ENCODE measurements at regions not wholly inside any gene's neighbourhood (a gene's known extent, or its start where the extent isn't known, plus 50 kb on each side); places are given as distances from the start of the nearest gene placed in this dataset.

GRCh38 chr17:72199256-72199655, 78.4 kb downstream of the SOX9 start:
- Histone ChIP-seq H3K27ac (ENCODE audit: low read depth, low read length, poor library complexity, severe bottlenecking) (no peak overlapping the region), H3K27me3 (replicated peaks; ENCODE audit: insufficient read depth, low read depth, low read length, poor library complexity) (no peaks in the 10 kb centered on the region), H3K9me3 (ENCODE audit: low read depth, low read length, poor library complexity, severe bottlenecking) (no peaks in the 10 kb centered on the region), H3K4me3 (ENCODE audit: low read depth, low read length, poor library complexity, severe bottlenecking) (no peak overlapping the region), H3K4me1 (ENCODE audit: insufficient read depth, low read length, poor library complexity, severe bottlenecking) (no peaks in the 10 kb centered on the region), H3K36me3 (ENCODE audit: insufficient read depth, low read length, poor library complexity, severe bottlenecking) (no peaks in the 10 kb centered on the region)
- no peak for TF ChIP-seq CTCF (conservative IDR thresholded peaks at IDR 0.05; ENCODE audit: low read depth, low read length)
- no peak for TF ChIP-seq EZH2 (IDR thresholded peaks at IDR 0.05; ENCODE audit: borderline replicate concordance, low read depth, low read length, poor library complexity, severe bottlenecking)
- ChIA-PET POLR2A (ENCODE audit: low non-redundant PET) (no interaction called here), CTCF (no interaction called here)
- intact Hi-C loops (cut with micrococcal nuclease; ENCODE audit: unreplicated experiment) = no loop called here
- no peak for DNase-seq (ENCODE audit: low spot score)
- BruUV-seq (replicated peaks) = no TSS peak

- peaks cover 8% of the 10 kb centered on the region for H3K4me1 ChIP-seq (ENCODE audit: insufficient read depth, low read length, poor library complexity, severe bottlenecking)
- H3K27ac ChIP-seq (ENCODE audit: low read depth, low read length, poor library complexity, severe bottlenecking) = no peak overlapping the region
- ChIA-PET CTCF (no interaction called here), POLR2A (ENCODE audit: low non-redundant PET) (interaction anchor here (0.6 kb wide), 1 partner anchor 19 kb away, joined by 3 read pairs; no protein-coding TSS in a partner anchor)
- intact Hi-C loops (cut with micrococcal nuclease; ENCODE audit: unreplicated experiment) = no loop called here
- no peaks in the 10 kb centered on the region for H3K36me3 ChIP-seq (ENCODE audit: insufficient read depth, low read length, poor library complexity, severe bottlenecking)
- DNase-seq (ENCODE audit: low spot score) = no peak
- H3K9me3 ChIP-seq (ENCODE audit: low read depth, low read length, poor library complexity, severe bottlenecking) = no peaks in the 10 kb centered on the region
- TF ChIP-seq EZH2 (IDR thresholded peaks at IDR 0.05; ENCODE audit: borderline replicate concordance, low read depth, low read length, poor library complexity, severe bottlenecking) (no peak), CTCF (conservative IDR thresholded peaks at IDR 0.05; ENCODE audit: low read depth, low read length) (no peak)
- BruUV-seq (replicated peaks) = no TSS peak
- H3K4me3 ChIP-seq (ENCODE audit: low read depth, low read length, poor library complexity, severe bottlenecking) = no peak overlapping the region
- H3K27me3 ChIP-seq (replicated peaks; ENCODE audit: insufficient read depth, low read depth, low read length, poor library complexity) = no peaks in the 10 kb centered on the region
Measured at GRCh38 chr17:72204742-72205141, 83.9 kb downstream of the SOX9 start.

GRCh38 chr17:72205357-72205756, 84.5 kb downstream of the SOX9 start:
- Histone ChIP-seq H3K4me3 (ENCODE audit: low read depth, low read length, poor library complexity, severe bottlenecking) (no peak overlapping the region), H3K27ac (ENCODE audit: low read depth, low read length, poor library complexity, severe bottlenecking) (no peak overlapping the region), H3K36me3 (ENCODE audit: insufficient read depth, low read length, poor library complexity, severe bottlenecking) (no peaks in the 10 kb centered on the region), H3K27me3 (replicated peaks; ENCODE audit: insufficient read depth, low read depth, low read length, poor library complexity) (no peaks in the 10 kb centered on the region), H3K4me1 (ENCODE audit: insufficient read depth, low read length, poor library complexity, severe bottlenecking) (peaks cover 8% of the 10 kb centered on the region), H3K9me3 (ENCODE audit: low read depth, low read length, poor library complexity, severe bottlenecking) (no peaks in the 10 kb centered on the region)
- POLR2A ChIA-PET (ENCODE audit: low non-redundant PET) = interaction anchor here (0.6 kb wide), 1 partner anchor 20 kb away, joined by 3 read pairs; no protein-coding TSS in a partner anchor
- no TSS peak for BruUV-seq (replicated peaks)
- CTCF ChIA-PET = no interaction called here
- TF ChIP-seq CTCF (conservative IDR thresholded peaks at IDR 0.05; ENCODE audit: low read depth, low read length) (no peak), EZH2 (IDR thresholded peaks at IDR 0.05; ENCODE audit: borderline replicate concordance, low read depth, low read length, poor library complexity, severe bottlenecking) (no peak)
- peak; percentile 15 for DNase-seq (ENCODE audit: low spot score)
- intact Hi-C loops (cut with micrococcal nuclease; ENCODE audit: unreplicated experiment) = no loop called here

Measured in A673 (cell line).